Adipocyte (in vitro differentiated cells): ENCODE measurements at regions not wholly inside any gene's neighbourhood (a gene's known extent, or its start where the extent isn't known, plus 50 kb on each side); places are given as distances from the start of the nearest gene placed in this dataset.
"Not testable (repeated sequence)": the region's sequence is repeated elsewhere in the genome, so short reads cannot be mapped to it uniquely, and the experiment has no call there.

Experiments used
- DNase-seq: peaks from one replicate; pipeline ENCODE4 v3.0.0-alpha.2; 2015; ENCODE audit warnings: low read depth
- H3K27me3 ChIP-seq: replicated peaks from 2 replicates; pipeline ENCODE4 v1.7.0; 2013; ENCODE audit warnings: mild to moderate bottlenecking, low read length, moderate library complexity; ENCODE audit not compliant: control insufficient read depth, insufficient read depth
- H3K36me3 ChIP-seq: 2 replicates; pipeline ENCODE4 v1.7.0; 2013; ENCODE audit warnings: low read length, mild to moderate bottlenecking, moderate library complexity; ENCODE audit not compliant: control insufficient read depth, insufficient read depth, severe bottlenecking
- H3K4me1 ChIP-seq: 2 replicates; pipeline ENCODE4 v1.7.0; 2013; ENCODE audit warnings: mild to moderate bottlenecking, low read length, moderate library complexity; ENCODE audit not compliant: control insufficient read depth, insufficient read depth
- H3K4me3 ChIP-seq: 2 replicates; pipeline ENCODE4 v1.7.0; 2013; ENCODE audit warnings: mild to moderate bottlenecking, low read length, moderate library complexity
- H3K9ac ChIP-seq: 2 replicates; pipeline ENCODE4 v1.7.0; 2013; ENCODE audit warnings: mild to moderate bottlenecking, low read length, moderate library complexity
- H3K9me3 ChIP-seq: 2 replicates; pipeline ENCODE4 v1.7.0; 2013; ENCODE audit warnings: mild to moderate bottlenecking, low read length, moderate library complexity; ENCODE audit not compliant: control insufficient read depth

DNA sequence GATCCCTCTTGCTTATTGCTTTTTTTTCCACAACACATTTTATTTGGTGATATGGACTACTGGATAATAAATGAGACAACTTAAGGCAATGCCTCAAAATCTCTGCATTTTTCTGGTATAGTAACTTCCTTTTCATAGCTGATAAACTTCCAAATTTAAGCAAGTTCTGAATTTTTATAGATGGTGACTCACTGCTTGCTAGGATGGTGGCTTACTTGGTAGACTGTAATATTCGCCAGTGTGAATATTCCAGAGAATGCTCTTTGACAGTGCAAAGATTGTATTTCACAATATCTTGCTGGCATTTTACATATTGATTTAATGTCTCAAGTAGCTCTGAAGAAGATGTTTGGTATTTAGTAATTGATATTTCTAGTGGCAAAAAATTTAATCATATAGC, 472.4 kb downstream of the TFEC start:
- no peaks in the 10 kb centered on the region for H3K36me3 ChIP-seq
- H3K4me3 ChIP-seq, result no peak overlapping the region
- peak; percentile 81 for DNase-seq
- no peak overlapping the region for H3K9ac ChIP-seq
- H3K27me3 ChIP-seq, result no peaks in the 10 kb centered on the region
- H3K4me1 ChIP-seq, result peaks cover 4% of the 10 kb centered on the region
- no peaks in the 10 kb centered on the region for H3K9me3 ChIP-seq

DNA sequence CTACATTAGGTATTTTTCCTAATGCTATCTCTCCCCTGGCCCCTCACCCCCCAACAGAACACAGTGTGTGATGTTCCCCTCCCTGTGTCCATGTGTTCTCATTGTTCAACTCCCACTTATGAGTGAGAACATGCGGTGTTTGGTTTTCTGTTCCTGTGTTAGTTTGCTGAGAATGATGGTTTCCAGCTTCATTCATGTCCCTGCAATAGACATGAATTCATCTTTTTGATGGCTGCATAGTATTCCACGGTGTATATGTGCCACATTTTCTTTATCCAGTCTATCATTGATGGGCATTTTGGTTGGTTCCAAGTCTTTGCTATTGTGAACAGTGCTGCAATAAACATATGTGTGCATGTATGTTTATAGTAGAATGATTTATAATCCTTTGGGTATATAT, 473.3 kb downstream of the TFEC start:
- not testable (repeated sequence) for DNase-seq, H3K36me3 ChIP-seq, H3K9ac ChIP-seq, H3K4me1 ChIP-seq, H3K4me3 ChIP-seq, H3K27me3 ChIP-seq, H3K9me3 ChIP-seq

DNA sequence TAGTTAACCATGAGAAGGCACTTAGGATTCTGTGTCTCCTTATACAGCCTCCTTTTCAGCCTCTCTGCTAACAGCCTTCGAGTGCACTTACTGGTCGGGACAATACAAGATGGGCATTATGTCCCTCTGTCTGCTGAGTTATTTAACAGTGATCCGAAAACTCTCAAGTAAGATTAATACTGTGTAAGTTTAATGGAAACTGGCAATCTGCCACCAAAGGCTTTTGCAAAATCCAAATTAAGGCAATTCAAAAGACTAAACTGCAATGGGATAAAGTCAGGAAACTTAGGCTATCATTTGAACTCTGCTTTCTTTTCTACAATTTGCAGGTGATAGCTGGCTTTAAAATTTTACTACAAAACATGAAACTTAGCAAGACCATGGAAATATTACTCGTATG, 477.8 kb downstream of the TFEC start:
- no peak overlapping the region for H3K9ac ChIP-seq
- H3K36me3 ChIP-seq, result no peaks in the 10 kb centered on the region
- no peak for DNase-seq
- H3K9me3 ChIP-seq, result no peaks in the 10 kb centered on the region
- H3K4me1 ChIP-seq, result no peaks in the 10 kb centered on the region
- H3K4me3 ChIP-seq, result no peak overlapping the region
- H3K27me3 ChIP-seq, result no peaks in the 10 kb centered on the region

DNA sequence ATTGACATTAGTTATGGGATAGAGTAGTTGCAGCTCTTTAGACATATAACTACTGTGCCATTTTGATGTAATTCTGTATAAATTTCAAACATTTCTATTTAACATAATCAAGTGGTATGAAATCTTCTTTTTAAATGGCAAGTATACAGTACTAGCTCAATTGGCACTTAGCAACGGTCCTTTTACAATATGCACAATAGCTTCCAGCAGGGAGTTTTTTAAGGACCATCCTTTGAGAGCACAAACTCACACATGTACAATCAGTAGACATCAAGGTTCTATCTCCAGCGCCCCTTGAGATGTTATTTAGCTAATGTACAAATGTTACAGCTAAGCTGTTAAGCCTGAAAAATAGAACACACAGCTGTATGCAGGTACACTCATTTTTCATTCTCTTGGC, 480.7 kb downstream of the TFEC start:
- Histone ChIP-seq H3K9me3 (no peaks in the 10 kb centered on the region), H3K4me3 (no peak overlapping the region), H3K4me1 (no peaks in the 10 kb centered on the region), H3K36me3 (no peaks in the 10 kb centered on the region), H3K9ac (no peak overlapping the region), H3K27me3 (no peaks in the 10 kb centered on the region)
- no peak for DNase-seq

DNA sequence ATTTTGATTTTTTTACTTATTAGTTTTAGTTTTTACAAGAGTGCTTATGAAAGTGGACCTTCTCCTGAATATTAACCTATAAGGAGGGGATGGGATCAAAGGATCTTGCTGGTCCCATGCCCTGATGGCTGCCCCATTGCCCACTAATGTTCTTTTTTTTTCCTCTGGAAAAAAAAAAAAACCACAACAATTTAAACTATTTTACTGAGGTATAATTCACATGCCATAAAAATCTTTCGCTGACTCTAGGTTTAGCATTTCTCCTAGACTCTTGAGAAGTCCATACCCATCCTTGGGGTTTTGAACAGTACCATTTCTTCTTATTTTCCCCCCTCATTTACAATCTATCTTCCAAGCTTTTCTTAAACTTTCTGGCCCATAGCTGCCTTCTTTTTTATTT, 481.8 kb downstream of the TFEC start:
- no peak for DNase-seq
- Histone ChIP-seq H3K36me3 (no peaks in the 10 kb centered on the region), H3K9me3 (no peaks in the 10 kb centered on the region)

GRCh38 chr7:115546790-115547189, 483.8 kb downstream of the TFEC start:
- H3K9ac ChIP-seq, result no peak overlapping the region

More for the DNA sequence above, 481.8 kb downstream of the TFEC start:
- H3K4me1 ChIP-seq, result no peaks in the 10 kb centered on the region
- no peak overlapping the region for H3K9ac ChIP-seq
- H3K27me3 ChIP-seq, result no peaks in the 10 kb centered on the region
- no peak overlapping the region for H3K4me3 ChIP-seq

GRCh38 chr7:115533785-115534184, 496.8 kb downstream of the TFEC start:
- no peak overlapping the region for H3K9ac ChIP-seq
- peaks cover 7% of the 10 kb centered on the region for H3K4me1 ChIP-seq
- H3K9me3 ChIP-seq, result no peaks in the 10 kb centered on the region
- no peaks in the 10 kb centered on the region for H3K36me3 ChIP-seq
- peak; percentile 42 for DNase-seq
- no peak overlapping the region for H3K4me3 ChIP-seq
- no peaks in the 10 kb centered on the region for H3K27me3 ChIP-seq

More at GRCh38 chr7:115546790-115547189, 483.8 kb downstream of the TFEC start:
- DNase-seq, result no peak
- no peaks in the 10 kb centered on the region for H3K4me1 ChIP-seq
- no peaks in the 10 kb centered on the region for H3K36me3 ChIP-seq
- H3K27me3 ChIP-seq, result no peaks in the 10 kb centered on the region
- H3K4me3 ChIP-seq, result no peak overlapping the region
- H3K9me3 ChIP-seq, result no peaks in the 10 kb centered on the region

- no peak for DNase-seq
Measured at GRCh38 chr7:115526278-115526677, 504.3 kb downstream of the TFEC start.

DNA sequence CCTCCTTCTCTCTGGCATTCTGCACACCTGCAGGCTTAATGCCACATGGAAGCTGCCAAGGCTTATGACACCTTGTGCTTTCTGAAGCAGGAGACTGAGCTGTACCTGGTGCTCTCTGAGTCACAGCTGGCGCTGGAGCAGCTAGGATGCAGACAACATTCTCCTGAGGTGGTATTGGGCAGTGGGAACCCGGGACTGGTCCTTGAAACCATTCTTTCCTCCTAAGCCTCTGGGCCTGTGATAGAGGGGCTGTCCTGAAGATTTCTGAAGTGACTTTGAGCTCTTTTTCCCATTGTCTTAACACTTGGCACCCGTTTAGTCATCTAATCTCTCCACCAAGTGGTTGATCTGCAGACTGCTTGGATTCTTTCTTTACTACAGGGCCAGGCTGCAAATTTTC, 508.4 kb downstream of the TFEC start:
- no peak for DNase-seq
- Histone ChIP-seq H3K36me3 (no peaks in the 10 kb centered on the region), H3K9me3 (peaks cover 12% of the 10 kb centered on the region), H3K4me3 (no peak overlapping the region), H3K4me1 (no peaks in the 10 kb centered on the region), H3K27me3 (no peaks in the 10 kb centered on the region), H3K9ac (no peak overlapping the region)

More at GRCh38 chr7:115526278-115526677, 504.3 kb downstream of the TFEC start:
- H3K36me3 ChIP-seq, result no peaks in the 10 kb centered on the region
- H3K9me3 ChIP-seq, result peaks cover 11% of the 10 kb centered on the region
- no peaks in the 10 kb centered on the region for H3K4me1 ChIP-seq
- no peak overlapping the region for H3K4me3 ChIP-seq
- H3K9ac ChIP-seq, result no peak overlapping the region
- H3K27me3 ChIP-seq, result no peaks in the 10 kb centered on the region

DNA sequence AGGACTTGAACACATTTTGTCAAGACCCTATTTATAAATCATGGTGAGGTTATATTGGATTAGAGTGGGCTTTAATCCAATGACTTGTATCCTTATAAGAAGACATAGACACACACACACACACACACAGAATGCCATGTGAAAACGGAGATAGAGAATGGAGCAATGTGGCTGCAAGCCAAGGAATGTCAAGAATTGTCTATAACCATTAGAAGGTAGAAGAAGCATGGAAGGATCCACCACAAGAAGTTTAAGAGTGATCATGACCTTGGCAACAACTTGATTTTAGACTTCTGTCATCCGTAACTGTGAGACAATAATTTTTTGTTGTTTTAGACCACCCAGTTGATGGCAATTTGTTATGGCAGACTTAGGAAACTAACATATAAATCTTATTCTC, 514.2 kb downstream of the TFEC start:
- no peak for DNase-seq
- no peaks in the 10 kb centered on the region for H3K4me1 ChIP-seq
- H3K9ac ChIP-seq, result no peak overlapping the region
- H3K9me3 ChIP-seq, result peaks cover 1% of the 10 kb centered on the region
- H3K36me3 ChIP-seq, result no peaks in the 10 kb centered on the region
- H3K27me3 ChIP-seq, result no peaks in the 10 kb centered on the region
- H3K4me3 ChIP-seq, result no peak overlapping the region

GRCh38 chr7:115511330-115511729, 519.2 kb downstream of the TFEC start:
- Histone ChIP-seq H3K4me3 (no peak overlapping the region), H3K4me1 (no peaks in the 10 kb centered on the region), H3K27me3 (no peaks in the 10 kb centered on the region), H3K9ac (no peak overlapping the region), H3K36me3 (no peaks in the 10 kb centered on the region), H3K9me3 (no peaks in the 10 kb centered on the region)
- no peak for DNase-seq

GRCh38 chr7:115505136-115505535, 525.4 kb downstream of the TFEC start:
- no peaks in the 10 kb centered on the region for H3K27me3 ChIP-seq
- no peaks in the 10 kb centered on the region for H3K4me1 ChIP-seq
- no peaks in the 10 kb centered on the region for H3K36me3 ChIP-seq
- peak; percentile 26 for DNase-seq
- no peaks in the 10 kb centered on the region for H3K9me3 ChIP-seq
- no peak overlapping the region for H3K9ac ChIP-seq
- H3K4me3 ChIP-seq, result no peak overlapping the region
